OCI-LY7 (cell line): ENCODE measurements at regions not wholly inside any gene's neighbourhood (a gene's known extent, or its start where the extent isn't known, plus 50 kb on each side); places are given as distances from the start of the nearest gene placed in this dataset.

ENCODE experiments used
- BruUV-seq: library from RNA; stranded (reverse); fragments of 400-500 nt; replicated peaks from 2 replicates; lab custom pipeline; 2021; lab: Mats Ljungman, UMichigan
- CTCF ChIA-PET: fragments of 300-600 bp; sonication (Branson Sonifier 250); formaldehyde crosslinking; loops from one replicate; lab custom pipeline; 2022; ENCODE audit warnings: antibody characterized with exemption; ENCODE audit not compliant: unreplicated experiment; lab: Charles Lee
- POLR2A ChIA-PET: fragments of 300-600 bp; sonication (Branson Sonifier 250); formaldehyde crosslinking; loops from one replicate; lab custom pipeline; 2022; ENCODE audit warnings: antibody characterized with exemption; lab: Charles Lee
- DNase-seq: peaks from one replicate; pipeline ENCODE4 v3.0.0-alpha.2; 2015; ENCODE audit warnings: low spot score
- H2AFZ ChIP-seq: fragments of 200-600 bp; sonication (generic), shearing (Covaris generic); 2 replicates; pipeline ENCODE4 v1.6.1; 2014; ENCODE audit warnings: mild to moderate bottlenecking, antibody characterized with exemption, low read length, moderate library complexity
- H3K27ac ChIP-seq: fragments of 200-600 bp; sonication (generic); 2 replicates; pipeline ENCODE4 v1.5.1; 2014; ENCODE audit warnings: mixed run types, low read depth, mild to moderate bottlenecking, moderate library complexity, low read length, inconsistent platforms; ENCODE audit not compliant: poor library complexity, severe bottlenecking
- H3K36me3 ChIP-seq: fragments of 200-600 bp; sonication (generic); 2 replicates; pipeline ENCODE4 v1.6.1; 2014; ENCODE audit warnings: mild to moderate bottlenecking, antibody characterized with exemption, low read length, moderate library complexity, mixed read lengths; ENCODE audit not compliant: insufficient read depth
- H3K4me1 ChIP-seq: fragments of 200-600 bp; sonication (generic); 2 replicates; pipeline ENCODE4 v1.5.1; 2014; ENCODE audit warnings: mild to moderate bottlenecking, low read length; ENCODE audit not compliant: insufficient read depth, poor library complexity, severe bottlenecking
- H3K4me2 ChIP-seq: fragments of 200-600 bp; sonication (generic); 2 replicates; pipeline ENCODE4 v1.6.1; 2014; ENCODE audit warnings: mild to moderate bottlenecking, low read length
- H3K4me3 ChIP-seq: fragments of 200-600 bp; sonication (generic); 2 replicates; pipeline ENCODE4 v1.5.1; 2014; ENCODE audit warnings: mild to moderate bottlenecking, low read depth, low read length; ENCODE audit not compliant: poor library complexity, severe bottlenecking
- H3K79me2 ChIP-seq: fragments of 200-600 bp; sonication (generic); 2 replicates; pipeline ENCODE4 v1.6.1; 2016; ENCODE audit warnings: low read depth, mild to moderate bottlenecking, low read length, moderate library complexity, mixed read lengths; ENCODE audit not compliant: insufficient read depth
- H3K9me2 ChIP-seq: fragments of 200-600 bp; sonication (generic); 2 replicates; pipeline ENCODE4 v1.6.1; 2016; ENCODE audit warnings: mild to moderate bottlenecking, low read length, mixed read lengths; ENCODE audit not compliant: insufficient read depth
- H3K9me3 ChIP-seq: fragments of 200-600 bp; sonication (generic); 2 replicates; pipeline ENCODE4 v1.6.1; 2014; ENCODE audit warnings: mild to moderate bottlenecking, mixed run types, low read length, mixed read lengths
- H4K20me1 ChIP-seq: fragments of 200-600 bp; sonication (generic); 2 replicates; pipeline ENCODE4 v1.6.1; 2014; ENCODE audit warnings: mild to moderate bottlenecking, antibody characterized with exemption, low read length, moderate library complexity, mixed read lengths; ENCODE audit not compliant: insufficient read depth
- EZH2phosphoT487 ChIP-seq: fragments of 200-600 bp; sonication (generic); IDR thresholded peaks from 2 replicates; pipeline ENCODE4 v1.6.1; 2018; ENCODE audit warnings: low read depth, borderline replicate concordance, mild to moderate bottlenecking, mixed run types, antibody characterized with exemption, low read length, moderate library complexity, mixed read lengths
- intact Hi-C: fragments of 100-400 bp; cut with micrococcal nuclease; formaldehyde crosslinking; loops from one replicate; pipeline ENCODE4 v1.10.0; 2022; ENCODE audit not compliant: unreplicated experiment
- TF ChIP-seq, protein P1 (sequence below): fragments of 200-600 bp; sonication (generic); conservative IDR thresholded peaks from 2 replicates; pipeline ENCODE4 v1.5.1; 2014; ENCODE audit warnings: mild to moderate bottlenecking, antibody characterized with exemption, low read length, moderate library complexity, mixed read lengths

GRCh38 chr4:163217505-163217904 is 50.8 kb upstream of the NAF1 start:
- no peak for DNase-seq
- H3K9me2 ChIP-seq = no peaks in the 10 kb centered on the region
- H3K4me2 ChIP-seq = no peak overlapping the region
- H3K4me1 ChIP-seq = no peaks in the 10 kb centered on the region
- CTCF ChIA-PET = no interaction called here
- H4K20me1 ChIP-seq = no peaks in the 10 kb centered on the region
- no peak overlapping the region for H3K27ac ChIP-seq
- no peaks in the 10 kb centered on the region for H3K36me3 ChIP-seq
- H2AFZ ChIP-seq = no peak overlapping the region
- POLR2A ChIA-PET = interaction anchor here (0.8 kb wide), 1 partner anchor 43 kb away, joined by 4 read pairs; no protein-coding TSS in a partner anchor
- intact Hi-C loops = no loop called here
- no TSS peak for BruUV-seq
- no peaks in the 10 kb centered on the region for H3K79me2 ChIP-seq
- H3K9me3 ChIP-seq = no peaks in the 10 kb centered on the region
- no peak for TF ChIP-seq EZH2phosphoT487
- TF ChIP-seq, protein P1, sequence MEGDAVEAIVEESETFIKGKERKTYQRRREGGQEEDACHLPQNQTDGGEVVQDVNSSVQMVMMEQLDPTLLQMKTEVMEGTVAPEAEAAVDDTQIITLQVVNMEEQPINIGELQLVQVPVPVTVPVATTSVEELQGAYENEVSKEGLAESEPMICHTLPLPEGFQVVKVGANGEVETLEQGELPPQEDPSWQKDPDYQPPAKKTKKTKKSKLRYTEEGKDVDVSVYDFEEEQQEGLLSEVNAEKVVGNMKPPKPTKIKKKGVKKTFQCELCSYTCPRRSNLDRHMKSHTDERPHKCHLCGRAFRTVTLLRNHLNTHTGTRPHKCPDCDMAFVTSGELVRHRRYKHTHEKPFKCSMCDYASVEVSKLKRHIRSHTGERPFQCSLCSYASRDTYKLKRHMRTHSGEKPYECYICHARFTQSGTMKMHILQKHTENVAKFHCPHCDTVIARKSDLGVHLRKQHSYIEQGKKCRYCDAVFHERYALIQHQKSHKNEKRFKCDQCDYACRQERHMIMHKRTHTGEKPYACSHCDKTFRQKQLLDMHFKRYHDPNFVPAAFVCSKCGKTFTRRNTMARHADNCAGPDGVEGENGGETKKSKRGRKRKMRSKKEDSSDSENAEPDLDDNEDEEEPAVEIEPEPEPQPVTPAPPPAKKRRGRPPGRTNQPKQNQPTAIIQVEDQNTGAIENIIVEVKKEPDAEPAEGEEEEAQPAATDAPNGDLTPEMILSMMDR = no peak
- H3K4me3 ChIP-seq = no peak overlapping the region
